ENCODE measurements at regions not wholly inside any gene's neighbourhood (a gene's known extent, or its start where the extent isn't known, plus 50 kb on each side); places are given as distances from the start of the nearest gene placed in this dataset.

DNA sequence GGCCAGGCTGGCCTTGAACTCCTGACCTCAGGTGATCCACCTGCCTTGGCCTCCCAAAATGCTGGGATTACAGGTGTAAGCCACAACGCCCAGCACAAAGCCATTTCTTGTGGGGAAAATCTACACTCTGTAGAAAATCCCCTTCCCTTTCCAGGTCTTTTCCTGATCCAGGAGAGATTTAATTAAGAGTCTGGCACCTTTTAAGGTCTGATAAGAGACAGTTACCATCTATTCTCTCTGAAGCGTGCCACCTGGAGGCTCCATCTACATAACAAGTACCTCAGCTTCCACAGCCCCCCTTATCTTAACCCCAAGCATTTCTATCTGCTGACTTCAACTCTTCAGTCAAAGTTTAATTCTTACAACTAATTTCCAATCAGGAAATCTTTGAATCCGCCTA lies 71.4 kb upstream of the CDK20 start:
- CTCF ChIA-PET: no interaction called here

More for the DNA sequence above, 71.4 kb upstream of the CDK20 start:
- no peak overlapping the region for H3K9ac ChIP-seq (replicated peaks; ENCODE audit: extremely low read depth, insufficient read depth, low read length)
- no peak for TF ChIP-seq POLR2A (IDR thresholded peaks at IDR 0.05; ENCODE audit: low read depth, low read length)
- no peak for TF ChIP-seq EZH2 (IDR thresholded peaks at IDR 0.05; ENCODE audit: borderline replicate concordance, low read depth, low read length, severe bottlenecking)
- no peak for TF ChIP-seq GATA2 (IDR thresholded peaks at IDR 0.05; ENCODE audit: insufficient read depth, insufficient read length, low read depth, low read length)
- no peak for TF ChIP-seq JUN (IDR thresholded peaks at IDR 0.05; ENCODE audit: borderline replicate concordance, insufficient read depth, insufficient read length, low read depth)
- no peak for TF ChIP-seq FOS (IDR thresholded peaks at IDR 0.05; ENCODE audit: borderline replicate concordance, insufficient read depth, low read length)
- TF ChIP-seq, protein P1, sequence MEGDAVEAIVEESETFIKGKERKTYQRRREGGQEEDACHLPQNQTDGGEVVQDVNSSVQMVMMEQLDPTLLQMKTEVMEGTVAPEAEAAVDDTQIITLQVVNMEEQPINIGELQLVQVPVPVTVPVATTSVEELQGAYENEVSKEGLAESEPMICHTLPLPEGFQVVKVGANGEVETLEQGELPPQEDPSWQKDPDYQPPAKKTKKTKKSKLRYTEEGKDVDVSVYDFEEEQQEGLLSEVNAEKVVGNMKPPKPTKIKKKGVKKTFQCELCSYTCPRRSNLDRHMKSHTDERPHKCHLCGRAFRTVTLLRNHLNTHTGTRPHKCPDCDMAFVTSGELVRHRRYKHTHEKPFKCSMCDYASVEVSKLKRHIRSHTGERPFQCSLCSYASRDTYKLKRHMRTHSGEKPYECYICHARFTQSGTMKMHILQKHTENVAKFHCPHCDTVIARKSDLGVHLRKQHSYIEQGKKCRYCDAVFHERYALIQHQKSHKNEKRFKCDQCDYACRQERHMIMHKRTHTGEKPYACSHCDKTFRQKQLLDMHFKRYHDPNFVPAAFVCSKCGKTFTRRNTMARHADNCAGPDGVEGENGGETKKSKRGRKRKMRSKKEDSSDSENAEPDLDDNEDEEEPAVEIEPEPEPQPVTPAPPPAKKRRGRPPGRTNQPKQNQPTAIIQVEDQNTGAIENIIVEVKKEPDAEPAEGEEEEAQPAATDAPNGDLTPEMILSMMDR (IDR thresholded peaks at IDR 0.05; ENCODE audit: extremely low read depth in 1 of 2, insufficient read depth in 1 of 2, low read depth in 1 of 2, low read length in 2 of 2): no peak
- TF ChIP-seq POLR2AphosphoS5 (IDR thresholded peaks at IDR 0.05; ENCODE audit: insufficient read depth, low read depth, low read length): no peak
- TF ChIP-seq, protein P2, sequence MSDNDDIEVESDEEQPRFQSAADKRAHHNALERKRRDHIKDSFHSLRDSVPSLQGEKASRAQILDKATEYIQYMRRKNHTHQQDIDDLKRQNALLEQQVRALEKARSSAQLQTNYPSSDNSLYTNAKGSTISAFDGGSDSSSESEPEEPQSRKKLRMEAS (IDR thresholded peaks at IDR 0.05; ENCODE audit: insufficient read depth, insufficient read length): no peak
- no peak for TF ChIP-seq MYC (IDR thresholded peaks at IDR 0.05; ENCODE audit: low read depth, low read length)
- no peaks in the 10 kb centered on the region for H3K27me3 ChIP-seq (ENCODE audit: control insufficient read depth in 2 of 2, insufficient read depth in 2 of 2, low read length in 2 of 2)
- no peak for DNase-seq (ENCODE audit: low read depth, low spot score)
- POLR2A ChIA-PET: no interaction called here
- dilution Hi-C loops (cut with MboI; ENCODE audit: extremely low pct_ligation_motif_present, low sequenced_read_pairs) (no loop called here), intact Hi-C loops (cut with micrococcal nuclease) (no loop called here)
- no peaks in the 10 kb centered on the region for H3K4me1 ChIP-seq (ENCODE audit: control insufficient read depth, extremely low read depth, insufficient read depth, low read length)
- H3K9me3 ChIP-seq (replicated peaks; ENCODE audit: control insufficient read depth, insufficient read depth, low read length): no peaks in the 10 kb centered on the region
- no peak overlapping the region for H2AFZ ChIP-seq (ENCODE audit: low read depth, low read length)
- no peak for FAIRE-seq
- H3K36me3 ChIP-seq (ENCODE audit: control insufficient read depth in 2 of 2, extremely low read depth in 1 of 2, insufficient read depth in 2 of 2, low read length in 2 of 2): no peaks in the 10 kb centered on the region
- no peaks in the 10 kb centered on the region for H4K20me1 ChIP-seq (replicated peaks; ENCODE audit: control insufficient read depth, extremely low read depth, insufficient read depth, low read length)
- H3K27ac ChIP-seq (ENCODE audit: insufficient read depth, low read depth, low read length): no peak overlapping the region
- no peaks in the 10 kb centered on the region for H3K9me1 ChIP-seq (replicated peaks; ENCODE audit: control insufficient read depth, extremely low read depth, insufficient read depth, low read length)
- H3K4me3 ChIP-seq (replicated peaks in 1 of 3; ENCODE audit: insufficient read depth in 1 of 3, low read depth in 1 of 3, low read length in 3 of 3): no peak overlapping the region
- no peak overlapping the region for H3K4me2 ChIP-seq (ENCODE audit: insufficient read depth, low read length)
- no peaks in the 10 kb centered on the region for H3K79me2 ChIP-seq (ENCODE audit: control insufficient read depth, insufficient read depth, low read length)
- BruUV-seq (replicated peaks): no TSS peak

Data from endothelial cell of umbilical vein (primary cell).